ENCODE measurements at regions not wholly inside any gene's neighbourhood (a gene's known extent, or its start where the extent isn't known, plus 50 kb on each side); places are given as distances from the start of the nearest gene placed in this dataset.

- no peak for DNase-seq (ENCODE audit: low read depth)
These were observed 261.8 kb upstream of the IGF1R start for GRCh38 chr15:98386561-98386960.

- DNase-seq (ENCODE audit: low read depth) = no peak
These were observed 260.5 kb upstream of the IGF1R start for GRCh38 chr15:98387866-98388265.

- DNase-seq (ENCODE audit: low read depth) = no peak
These were observed 257.3 kb upstream of the IGF1R start for GRCh38 chr15:98390946-98391530.

GRCh38 chr15:98391568-98391967, 256.8 kb upstream of the IGF1R start:
- DNase-seq (ENCODE audit: low read depth) = no peak

- no peak for DNase-seq (ENCODE audit: low read depth)
These were observed 254.9 kb upstream of the IGF1R start for GRCh38 chr15:98393471-98393870.

- no peak for DNase-seq (ENCODE audit: low read depth)
These were observed 253.8 kb upstream of the IGF1R start for GRCh38 chr15:98394546-98394945.

- no peak for DNase-seq (ENCODE audit: low read depth)
These were observed 252.2 kb upstream of the IGF1R start for GRCh38 chr15:98395974-98396610.

GRCh38 chr15:98397419-98397818, 250.9 kb upstream of the IGF1R start:
- DNase-seq (ENCODE audit: low read depth) = no peak

GRCh38 chr15:98398056-98398455, 250.3 kb upstream of the IGF1R start:
- DNase-seq (ENCODE audit: low read depth) = no peak

- DNase-seq (ENCODE audit: low read depth) = no peak
These were observed 249.5 kb upstream of the IGF1R start for GRCh38 chr15:98398886-98399285.

GRCh38 chr15:98400120-98400519, 248.2 kb upstream of the IGF1R start:
- DNase-seq (ENCODE audit: low read depth) = no peak

- no peak for DNase-seq (ENCODE audit: low read depth)
These were observed 247.3 kb upstream of the IGF1R start for GRCh38 chr15:98401029-98401428.

GRCh38 chr15:98402486-98402885, 245.9 kb upstream of the IGF1R start:
- no peak for DNase-seq (ENCODE audit: low read depth)

- no peak for DNase-seq (ENCODE audit: low read depth)
These were observed 245.2 kb upstream of the IGF1R start for GRCh38 chr15:98403169-98403568.

GRCh38 chr15:98403569-98403968, 244.8 kb upstream of the IGF1R start:
- DNase-seq (ENCODE audit: low read depth) = no peak

GRCh38 chr15:98405013-98405412, 243.3 kb upstream of the IGF1R start:
- no peak for DNase-seq (ENCODE audit: low read depth)

GRCh38 chr15:98408231-98408630, 240.1 kb upstream of the IGF1R start:
- no peak for DNase-seq (ENCODE audit: low read depth)

- DNase-seq (ENCODE audit: low read depth) = no peak
These were observed 238.0 kb upstream of the IGF1R start for GRCh38 chr15:98410328-98410727.

GRCh38 chr15:98412852-98413251, 235.5 kb upstream of the IGF1R start:
- DNase-seq (ENCODE audit: low read depth) = no peak

- no peak for DNase-seq (ENCODE audit: low read depth)
These were observed 234.3 kb upstream of the IGF1R start for GRCh38 chr15:98413933-98414546.

GRCh38 chr15:98416222-98416855, 232.0 kb upstream of the IGF1R start:
- DNase-seq (ENCODE audit: low read depth) = no peak

- no peak for DNase-seq (ENCODE audit: low read depth)
These were observed 231.0 kb upstream of the IGF1R start for GRCh38 chr15:98417346-98417745.

- no peak for DNase-seq (ENCODE audit: low read depth)
These were observed 230.2 kb upstream of the IGF1R start for GRCh38 chr15:98418122-98418521.

Measured in GM04504 (cell line).